ENCODE measurements at regions not wholly inside any gene's neighbourhood (a gene's known extent, or its start where the extent isn't known, plus 50 kb on each side); places are given as distances from the start of the nearest gene placed in this dataset.
"Not testable (repeated sequence)": the region's sequence is repeated elsewhere in the genome, so short reads cannot be mapped to it uniquely, and the experiment has no call there.

DNA sequence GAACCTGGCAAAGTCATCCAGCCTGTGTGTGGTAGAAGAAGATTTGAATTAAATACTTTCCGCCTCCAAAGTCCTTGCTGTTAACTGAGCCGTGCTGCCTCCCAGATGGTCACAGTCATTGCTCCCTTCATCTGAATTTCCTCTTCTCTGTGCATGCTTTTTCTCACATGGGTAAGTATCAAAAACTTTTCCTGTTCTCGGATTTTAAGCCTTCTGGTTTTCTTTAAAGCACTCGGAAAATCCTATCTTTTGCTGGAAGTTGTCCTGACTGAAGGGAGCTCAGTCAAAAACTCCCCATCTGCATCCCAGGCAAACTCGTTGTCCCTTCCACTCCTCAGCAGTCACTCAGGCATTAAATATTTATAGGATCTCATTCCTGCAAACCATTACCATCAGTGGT lies 290.0 kb upstream of the PIK3R1 start:
- no peak for DNase-seq
- intact Hi-C loops (cut with DNase I; ENCODE audit: low total_unique reads): no loop called here

GRCh38 chr5:67921004-67921601 lies 294.5 kb upstream of the PIK3R1 start:
- Histone ChIP-seq H3K36me3 (no peaks in the 10 kb centered on the region), H3K4me1 (no peaks in the 10 kb centered on the region), H3K27me3 (no peaks in the 10 kb centered on the region), H3K9me3 (no peaks in the 10 kb centered on the region), H3K27ac (no peak overlapping the region), H3K4me3 (no peak overlapping the region)
- DNase-seq: no peak
- intact Hi-C loops (cut with DNase I; ENCODE audit: low total_unique reads): no loop called here
- TF ChIP-seq, protein P1, sequence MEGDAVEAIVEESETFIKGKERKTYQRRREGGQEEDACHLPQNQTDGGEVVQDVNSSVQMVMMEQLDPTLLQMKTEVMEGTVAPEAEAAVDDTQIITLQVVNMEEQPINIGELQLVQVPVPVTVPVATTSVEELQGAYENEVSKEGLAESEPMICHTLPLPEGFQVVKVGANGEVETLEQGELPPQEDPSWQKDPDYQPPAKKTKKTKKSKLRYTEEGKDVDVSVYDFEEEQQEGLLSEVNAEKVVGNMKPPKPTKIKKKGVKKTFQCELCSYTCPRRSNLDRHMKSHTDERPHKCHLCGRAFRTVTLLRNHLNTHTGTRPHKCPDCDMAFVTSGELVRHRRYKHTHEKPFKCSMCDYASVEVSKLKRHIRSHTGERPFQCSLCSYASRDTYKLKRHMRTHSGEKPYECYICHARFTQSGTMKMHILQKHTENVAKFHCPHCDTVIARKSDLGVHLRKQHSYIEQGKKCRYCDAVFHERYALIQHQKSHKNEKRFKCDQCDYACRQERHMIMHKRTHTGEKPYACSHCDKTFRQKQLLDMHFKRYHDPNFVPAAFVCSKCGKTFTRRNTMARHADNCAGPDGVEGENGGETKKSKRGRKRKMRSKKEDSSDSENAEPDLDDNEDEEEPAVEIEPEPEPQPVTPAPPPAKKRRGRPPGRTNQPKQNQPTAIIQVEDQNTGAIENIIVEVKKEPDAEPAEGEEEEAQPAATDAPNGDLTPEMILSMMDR (IDR thresholded peaks at IDR 0.05): no peak

More for the DNA sequence above, 290.0 kb upstream of the PIK3R1 start:
- H3K9me3 ChIP-seq: no peaks in the 10 kb centered on the region
- H3K27me3 ChIP-seq: no peaks in the 10 kb centered on the region
- no peaks in the 10 kb centered on the region for H3K36me3 ChIP-seq
- H3K27ac ChIP-seq: no peak overlapping the region
- H3K4me3 ChIP-seq: no peak overlapping the region
- no peaks in the 10 kb centered on the region for H3K4me1 ChIP-seq
- TF ChIP-seq, protein P1 (IDR thresholded peaks at IDR 0.05): no peak

GRCh38 chr5:67919532-67919931 lies 296.0 kb upstream of the PIK3R1 start:
- H3K4me3 ChIP-seq; intact Hi-C loops (cut with DNase I; ENCODE audit: low total_unique reads); H3K9me3 ChIP-seq; H3K27ac ChIP-seq; H3K27me3 ChIP-seq; DNase-seq; H3K4me1 ChIP-seq; H3K36me3 ChIP-seq: not testable (repeated sequence)

- H3K9me3 ChIP-seq: no peaks in the 10 kb centered on the region
- DNase-seq: no peak
- TF ChIP-seq, protein P1 (IDR thresholded peaks at IDR 0.05): no peak
- no peaks in the 10 kb centered on the region for H3K27me3 ChIP-seq
- H3K36me3 ChIP-seq: no peaks in the 10 kb centered on the region
- intact Hi-C loops (cut with DNase I; ENCODE audit: low total_unique reads): no loop called here
- no peak overlapping the region for H3K27ac ChIP-seq
- H3K4me3 ChIP-seq: no peak overlapping the region
- H3K4me1 ChIP-seq: no peaks in the 10 kb centered on the region
These were observed 298.0 kb upstream of the PIK3R1 start for GRCh38 chr5:67917561-67917960.

DNA sequence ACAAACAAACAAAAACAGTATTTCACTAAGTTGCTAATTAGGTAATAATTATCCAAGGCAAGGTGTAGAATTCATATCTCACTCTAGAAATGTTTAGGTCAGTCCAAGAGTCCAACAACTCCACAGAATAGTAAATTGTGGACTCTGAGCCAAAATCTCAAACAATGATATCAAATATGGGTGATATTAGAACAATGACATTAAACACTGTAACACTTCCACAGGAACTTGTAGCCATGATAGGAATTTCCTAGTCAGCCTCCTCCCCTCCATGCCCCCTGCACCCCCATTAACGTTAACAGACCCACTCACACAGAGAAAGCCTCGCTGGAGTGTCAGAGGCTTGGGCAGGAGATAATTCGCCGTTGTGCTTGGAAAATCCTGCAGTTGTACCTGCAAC lies 305.0 kb upstream of the PIK3R1 start:
- no peaks in the 10 kb centered on the region for H3K4me1 ChIP-seq
- TF ChIP-seq, protein P1 (IDR thresholded peaks at IDR 0.05): no peak
- no peaks in the 10 kb centered on the region for H3K9me3 ChIP-seq
- H3K27me3 ChIP-seq: no peaks in the 10 kb centered on the region
- H3K27ac ChIP-seq: no peak overlapping the region
- H3K36me3 ChIP-seq: no peaks in the 10 kb centered on the region
- no peak overlapping the region for H3K4me3 ChIP-seq
- no peak for DNase-seq
- intact Hi-C loops (cut with DNase I; ENCODE audit: low total_unique reads): no loop called here

DNA sequence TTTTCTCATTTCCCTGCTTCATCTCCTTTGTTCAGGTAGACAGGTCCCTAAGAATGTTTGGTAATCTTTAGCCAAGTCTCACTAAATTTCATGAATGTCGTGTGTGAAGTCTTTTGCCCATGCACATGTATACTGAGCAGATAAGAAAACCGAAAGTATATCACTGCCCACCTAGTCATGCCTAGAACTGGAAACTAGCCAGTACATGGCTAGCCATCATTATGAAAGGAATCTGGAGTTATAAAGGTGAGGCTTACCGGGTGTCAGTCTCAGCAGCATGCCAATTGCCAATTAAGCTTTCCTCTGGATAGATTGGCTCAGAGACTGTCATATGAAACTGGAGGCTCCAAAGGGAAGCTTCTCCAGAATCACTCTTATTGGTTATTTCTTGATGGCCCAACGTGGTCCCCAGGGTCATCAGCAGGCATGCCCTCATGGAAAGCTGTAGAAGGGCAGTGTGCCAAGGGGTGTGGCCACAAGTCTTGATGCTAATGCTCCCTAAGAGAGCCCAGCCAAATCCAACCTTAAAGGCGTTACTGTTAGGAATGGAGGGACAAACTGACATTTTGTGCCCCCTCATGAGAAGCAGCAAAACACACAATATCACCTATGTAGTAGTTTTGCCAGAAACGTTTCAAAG lies 307.3 kb upstream of the PIK3R1 start:
- Histone ChIP-seq H3K4me1 (no peaks in the 10 kb centered on the region), H3K27me3 (no peaks in the 10 kb centered on the region), H3K36me3 (no peaks in the 10 kb centered on the region), H3K27ac (no peak overlapping the region), H3K4me3 (no peak overlapping the region), H3K9me3 (no peaks in the 10 kb centered on the region)
- no peak for DNase-seq
- TF ChIP-seq, protein P1 (IDR thresholded peaks at IDR 0.05): no peak
- intact Hi-C loops (cut with DNase I; ENCODE audit: low total_unique reads): no loop called here

Measured in tibial artery (tissue), 4 donors.